ENCODE measurements at regions not wholly inside any gene's neighbourhood (a gene's known extent, or its start where the extent isn't known, plus 50 kb on each side); places are given as distances from the start of the nearest gene placed in this dataset.

DNA sequence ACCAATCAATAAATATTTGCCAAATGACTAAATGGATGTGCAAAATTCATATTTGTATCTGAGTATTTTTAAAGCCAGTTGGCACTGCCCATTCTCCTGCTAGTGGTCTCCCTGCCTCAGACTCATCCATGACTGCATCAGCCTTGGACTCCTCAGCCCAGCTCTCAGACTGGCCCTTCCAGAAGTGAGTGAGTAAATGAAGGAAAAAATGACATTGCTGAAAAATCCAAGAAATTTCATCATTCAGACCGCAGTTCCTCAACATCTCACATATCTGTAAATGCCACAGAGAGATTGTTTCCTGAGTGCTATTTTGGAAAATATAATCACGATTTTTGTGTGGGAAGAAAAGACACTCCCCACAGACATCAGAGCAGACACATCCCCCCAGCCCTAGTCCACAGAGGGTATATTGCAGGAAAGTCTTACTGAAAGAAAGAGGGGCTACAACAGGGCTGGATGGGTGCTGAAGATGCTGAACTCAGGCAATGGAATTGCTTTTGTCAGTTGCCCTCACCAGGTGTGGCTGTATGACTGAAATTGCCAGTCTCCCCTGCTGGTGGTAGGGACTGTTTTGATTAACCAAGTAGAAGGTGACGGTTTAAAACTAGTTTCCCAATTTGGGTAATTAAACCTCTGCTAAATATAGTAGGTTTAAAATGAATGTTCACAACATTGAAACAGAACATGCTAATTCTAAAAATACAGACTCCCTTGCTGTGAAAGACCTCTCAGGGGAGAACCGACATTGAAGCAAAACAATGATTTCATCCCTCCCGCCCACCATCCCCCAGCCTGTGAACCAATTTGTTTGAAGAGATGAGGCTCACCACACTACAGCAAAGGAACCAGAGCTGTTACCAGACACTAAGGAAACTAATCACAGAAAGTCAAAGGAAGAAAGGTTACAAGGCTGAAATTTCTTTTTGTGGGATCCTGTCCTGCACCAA is 158.8 kb downstream of the DEPDC1B start (continued):
- TF ChIP-seq RCOR1 (conservative IDR thresholded peaks at IDR 0.05; ENCODE audit: low read depth, low read length) (peak; percentile 89; the same call in 1 of the 2 replicates), PAX5 (IDR thresholded peaks at IDR 0.05; ENCODE audit: borderline replicate concordance, low read depth, low read length) (peak; percentile 76; the same call in 1 of the 2 replicates), SIN3A (IDR thresholded peaks at IDR 0.05; ENCODE audit: low read depth, low read length) (no peak), FOXM1 (IDR thresholded peaks at IDR 0.05; ENCODE audit: low read depth, low read length) (peak; percentile 98), MEF2A (IDR thresholded peaks at IDR 0.05; ENCODE audit: insufficient read depth, low read depth, low read length) (peak; percentile 100), ZNF384 (IDR thresholded peaks at IDR 0.05; ENCODE audit: borderline replicate concordance, low read depth, low read length) (0 out of 2 replicates have a peak, but pooled peaks have one; percentile 14), SRF (IDR thresholded peaks at IDR 0.05; ENCODE audit: low read depth in 2 of 2, low read length in 2 of 2) (peak in 1 of 2 experiments; percentile 49; a peak in 2 of 4 replicates), EED (IDR thresholded peaks at IDR 0.05; ENCODE audit: low read depth) (peak; percentile 86), YY1 (IDR thresholded peaks at IDR 0.05; ENCODE audit: low read depth, low read length) (peak; percentile 32; the same call in 1 of the 2 replicates), LARP7 (IDR thresholded peaks at IDR 0.05) (no peak), BCL11A (IDR thresholded peaks at IDR 0.05; ENCODE audit: low read depth, low read length) (peak; percentile 86), CBX5 (IDR thresholded peaks at IDR 0.05; ENCODE audit: low read depth) (peak; percentile 93), MYB (IDR thresholded peaks at IDR 0.05; ENCODE audit: borderline replicate concordance, low read depth, low read length) (peak; percentile 92), IKZF1 (conservative IDR thresholded peaks at IDR 0.05) (peak; percentile 89), EP300 (IDR thresholded peaks at IDR 0.05; ENCODE audit: borderline replicate concordance in 1 of 2, control insufficient read depth in 1 of 2, low read depth in 2 of 2, low read length in 2 of 2) (peak; percentile 82 to 97), MTA2 (IDR thresholded peaks at IDR 0.05; ENCODE audit: low read depth) (peak; percentile 97), EZH2 (IDR thresholded peaks at IDR 0.05; ENCODE audit: borderline replicate concordance, control insufficient read depth, low read depth, low read length) (no peak), CHD2 (IDR thresholded peaks at IDR 0.05; ENCODE audit: borderline replicate concordance, low read depth, low read length) (peak; percentile 80)
- TF ChIP-seq, protein P1, sequence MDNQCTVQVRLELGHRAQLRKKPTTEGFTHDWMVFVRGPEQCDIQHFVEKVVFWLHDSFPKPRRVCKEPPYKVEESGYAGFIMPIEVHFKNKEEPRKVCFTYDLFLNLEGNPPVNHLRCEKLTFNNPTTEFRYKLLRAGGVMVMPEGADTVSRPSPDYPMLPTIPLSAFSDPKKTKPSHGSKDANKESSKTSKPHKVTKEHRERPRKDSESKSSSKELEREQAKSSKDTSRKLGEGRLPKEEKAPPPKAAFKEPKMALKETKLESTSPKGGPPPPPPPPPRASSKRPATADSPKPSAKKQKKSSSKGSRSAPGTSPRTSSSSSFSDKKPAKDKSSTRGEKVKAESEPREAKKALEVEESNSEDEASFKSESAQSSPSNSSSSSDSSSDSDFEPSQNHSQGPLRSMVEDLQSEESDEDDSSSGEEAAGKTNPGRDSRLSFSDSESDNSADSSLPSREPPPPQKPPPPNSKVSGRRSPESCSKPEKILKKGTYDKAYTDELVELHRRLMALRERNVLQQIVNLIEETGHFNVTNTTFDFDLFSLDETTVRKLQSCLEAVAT (IDR thresholded peaks at IDR 0.05): peak; percentile 38; the same call in 1 of the 2 replicates
- TF ChIP-seq, protein P2, sequence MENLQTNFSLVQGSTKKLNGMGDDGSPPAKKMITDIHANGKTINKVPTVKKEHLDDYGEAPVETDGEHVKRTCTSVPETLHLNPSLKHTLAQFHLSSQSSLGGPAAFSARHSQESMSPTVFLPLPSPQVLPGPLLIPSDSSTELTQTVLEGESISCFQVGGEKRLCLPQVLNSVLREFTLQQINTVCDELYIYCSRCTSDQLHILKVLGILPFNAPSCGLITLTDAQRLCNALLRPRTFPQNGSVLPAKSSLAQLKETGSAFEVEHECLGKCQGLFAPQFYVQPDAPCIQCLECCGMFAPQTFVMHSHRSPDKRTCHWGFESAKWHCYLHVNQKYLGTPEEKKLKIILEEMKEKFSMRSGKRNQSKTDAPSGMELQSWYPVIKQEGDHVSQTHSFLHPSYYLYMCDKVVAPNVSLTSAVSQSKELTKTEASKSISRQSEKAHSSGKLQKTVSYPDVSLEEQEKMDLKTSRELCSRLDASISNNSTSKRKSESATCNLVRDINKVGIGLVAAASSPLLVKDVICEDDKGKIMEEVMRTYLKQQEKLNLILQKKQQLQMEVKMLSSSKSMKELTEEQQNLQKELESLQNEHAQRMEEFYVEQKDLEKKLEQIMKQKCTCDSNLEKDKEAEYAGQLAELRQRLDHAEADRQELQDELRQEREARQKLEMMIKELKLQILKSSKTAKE (IDR thresholded peaks at IDR 0.05; ENCODE audit: low read depth, poor library complexity, severe bottlenecking): peak; percentile 97
- TF ChIP-seq, protein P3, sequence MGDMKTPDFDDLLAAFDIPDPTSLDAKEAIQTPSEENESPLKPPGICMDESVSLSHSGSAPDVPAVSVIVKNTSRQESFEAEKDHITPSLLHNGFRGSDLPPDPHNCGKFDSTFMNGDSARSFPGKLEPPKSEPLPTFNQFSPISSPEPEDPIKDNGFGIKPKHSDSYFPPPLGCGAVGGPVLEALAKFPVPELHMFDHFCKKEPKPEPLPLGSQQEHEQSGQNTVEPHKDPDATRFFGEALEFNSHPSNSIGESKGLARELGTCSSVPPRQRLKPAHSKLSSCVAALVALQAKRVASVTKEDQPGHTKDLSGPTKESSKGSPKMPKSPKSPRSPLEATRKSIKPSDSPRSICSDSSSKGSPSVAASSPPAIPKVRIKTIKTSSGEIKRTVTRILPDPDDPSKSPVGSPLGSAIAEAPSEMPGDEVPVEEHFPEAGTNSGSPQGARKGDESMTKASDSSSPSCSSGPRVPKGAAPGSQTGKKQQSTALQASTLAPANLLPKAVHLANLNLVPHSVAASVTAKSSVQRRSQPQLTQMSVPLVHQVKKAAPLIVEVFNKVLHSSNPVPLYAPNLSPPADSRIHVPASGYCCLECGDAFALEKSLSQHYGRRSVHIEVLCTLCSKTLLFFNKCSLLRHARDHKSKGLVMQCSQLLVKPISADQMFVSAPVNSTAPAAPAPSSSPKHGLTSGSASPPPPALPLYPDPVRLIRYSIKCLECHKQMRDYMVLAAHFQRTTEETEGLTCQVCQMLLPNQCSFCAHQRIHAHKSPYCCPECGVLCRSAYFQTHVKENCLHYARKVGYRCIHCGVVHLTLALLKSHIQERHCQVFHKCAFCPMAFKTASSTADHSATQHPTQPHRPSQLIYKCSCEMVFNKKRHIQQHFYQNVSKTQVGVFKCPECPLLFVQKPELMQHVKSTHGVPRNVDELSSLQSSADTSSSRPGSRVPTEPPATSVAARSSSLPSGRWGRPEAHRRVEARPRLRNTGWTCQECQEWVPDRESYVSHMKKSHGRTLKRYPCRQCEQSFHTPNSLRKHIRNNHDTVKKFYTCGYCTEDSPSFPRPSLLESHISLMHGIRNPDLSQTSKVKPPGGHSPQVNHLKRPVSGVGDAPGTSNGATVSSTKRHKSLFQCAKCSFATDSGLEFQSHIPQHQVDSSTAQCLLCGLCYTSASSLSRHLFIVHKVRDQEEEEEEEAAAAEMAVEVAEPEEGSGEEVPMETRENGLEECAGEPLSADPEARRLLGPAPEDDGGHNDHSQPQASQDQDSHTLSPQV (IDR thresholded peaks at IDR 0.05): 0 out of 2 replicates have a peak, but pooled peaks have one; percentile 68
